ENCODE measurements at regions not wholly inside any gene's neighbourhood (a gene's known extent, or its start where the extent isn't known, plus 50 kb on each side); places are given as distances from the start of the nearest gene placed in this dataset.

DNA sequence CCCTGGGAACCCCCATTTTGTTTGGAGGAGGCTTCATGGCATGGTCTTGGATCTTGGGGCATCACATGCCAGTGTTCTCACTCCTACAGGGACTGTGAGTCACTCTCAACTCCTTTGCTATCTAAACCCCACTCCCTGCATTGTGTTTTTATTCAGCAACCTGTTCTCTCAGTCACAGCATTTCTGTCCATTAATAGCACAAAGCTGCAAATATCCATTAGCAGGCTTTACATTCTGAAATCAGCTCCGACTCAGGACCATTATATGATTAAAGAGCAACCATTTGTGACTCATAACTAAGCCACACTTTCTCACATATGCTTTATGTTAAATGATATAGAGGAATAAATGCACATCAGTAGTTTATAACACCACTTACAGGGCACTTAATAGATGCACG is 462.1 kb upstream of the BRINP1 start:
- no peak for DNase-seq (ENCODE audit: low read depth in 2 of 2)

DNA sequence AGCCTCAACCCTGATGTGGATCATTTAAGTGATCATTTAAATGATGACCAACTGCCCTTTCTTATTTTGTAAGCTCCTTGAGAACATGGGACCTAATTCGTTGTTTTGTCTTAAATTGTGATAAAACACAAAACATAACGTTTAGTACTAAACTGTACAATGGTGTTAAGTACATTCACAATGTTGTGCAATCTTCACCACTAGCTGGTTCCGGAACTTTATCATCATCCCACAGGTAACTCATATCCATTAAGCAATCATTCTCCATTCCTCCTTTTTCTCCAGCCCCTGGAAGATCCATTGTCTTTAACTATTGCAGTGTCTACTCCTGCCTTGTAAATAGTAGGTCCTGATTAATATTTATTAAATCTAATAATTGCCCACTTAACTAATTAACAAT is 460.5 kb upstream of the BRINP1 start:
- no peak for DNase-seq (ENCODE audit: low read depth in 2 of 2)

DNA sequence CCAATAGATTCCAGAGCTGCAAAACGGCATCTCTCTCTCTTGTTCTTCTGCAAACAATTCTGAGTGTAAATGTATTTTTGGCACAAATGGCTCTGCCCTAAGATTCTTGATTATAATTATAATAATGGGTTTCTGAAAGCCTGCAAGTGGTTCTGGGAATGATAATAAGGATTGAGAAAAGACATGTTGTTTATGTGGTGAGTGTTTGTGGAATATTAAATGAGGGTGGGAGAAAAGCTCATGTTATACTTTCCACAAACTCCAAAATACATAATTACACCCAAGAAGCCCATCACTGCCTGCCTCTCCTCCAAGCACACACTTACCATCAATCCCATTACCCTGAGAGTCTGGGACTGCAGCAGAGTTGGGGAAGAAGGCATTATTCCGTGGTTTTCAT is 460.0 kb upstream of the BRINP1 start:
- DNase-seq (ENCODE audit: low read depth in 2 of 2): no peak

DNA sequence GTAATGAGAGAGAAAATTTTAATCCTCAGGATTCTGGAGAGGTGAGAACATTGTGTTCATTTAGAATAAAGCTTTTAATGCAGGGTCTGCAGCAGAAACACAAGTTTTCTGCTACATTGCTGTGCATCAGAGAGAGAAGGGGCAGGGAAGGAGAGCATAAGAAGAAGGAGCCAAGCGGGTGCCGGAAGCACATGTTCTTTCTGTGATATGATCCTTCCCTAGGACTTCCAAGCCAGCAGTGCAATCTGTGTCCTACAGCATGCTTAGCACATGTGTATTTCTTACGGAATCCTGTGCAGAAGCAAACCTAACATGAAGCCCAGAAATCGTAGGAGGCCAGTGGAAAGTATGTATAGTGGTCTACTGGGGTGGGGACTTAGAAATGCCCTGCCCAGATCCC is 458.3 kb upstream of the BRINP1 start:
- no peak for DNase-seq (ENCODE audit: low read depth in 2 of 2)

DNA sequence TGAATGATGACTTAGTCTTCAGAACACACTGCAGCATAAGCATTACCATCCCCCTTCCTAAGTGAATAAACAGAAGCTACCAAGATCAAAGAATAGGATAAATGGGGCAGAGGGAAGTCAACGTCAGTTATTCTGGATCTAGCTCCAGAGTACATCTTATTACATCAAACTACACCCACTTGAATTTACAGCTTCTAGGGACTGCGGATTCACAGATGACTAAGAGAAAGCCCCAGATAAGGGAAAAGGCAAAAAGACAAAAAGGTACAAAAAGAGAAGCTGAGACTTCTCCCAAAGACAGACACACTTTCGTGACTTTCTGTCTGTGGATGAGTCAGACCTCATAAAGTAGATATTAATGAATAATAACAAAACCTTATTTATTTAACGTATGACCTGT is 457.9 kb upstream of the BRINP1 start:
- DNase-seq (ENCODE audit: low read depth in 2 of 2): no peak

DNA sequence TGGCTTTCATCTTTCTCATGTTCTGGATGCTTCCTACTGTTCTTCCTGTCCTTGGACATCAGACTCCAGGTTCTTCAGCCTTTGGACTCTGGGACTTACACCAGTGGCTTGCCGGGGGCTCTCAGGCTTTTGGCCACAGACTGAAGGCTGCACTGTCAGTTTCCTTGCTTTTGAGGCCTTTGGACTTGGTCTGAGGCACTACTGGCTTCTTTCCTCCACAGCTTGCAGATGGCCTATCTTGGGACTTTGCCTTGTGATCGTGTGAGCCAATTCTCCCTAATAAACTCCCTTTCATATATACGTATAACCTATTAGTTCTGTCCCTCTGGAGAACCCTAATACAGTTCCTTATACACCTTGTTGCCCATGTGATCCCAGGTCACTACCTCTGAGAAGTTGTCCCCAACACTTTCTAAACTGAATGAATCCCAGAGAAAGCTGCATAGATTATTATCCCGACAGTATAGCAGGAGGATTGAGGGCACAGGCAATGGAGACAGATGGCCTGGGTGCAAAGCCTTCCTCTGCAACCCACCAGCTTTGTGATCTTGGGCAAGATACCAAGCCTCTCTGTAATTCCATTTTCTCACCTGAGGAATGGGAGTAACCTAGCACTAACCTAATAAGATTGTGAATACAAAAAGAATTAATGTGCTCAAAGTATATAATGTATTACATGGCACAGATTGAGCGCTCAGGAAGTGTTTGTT is 449.6 kb upstream of the BRINP1 start:
- no peak for DNase-seq (ENCODE audit: low read depth in 2 of 2)

DNA sequence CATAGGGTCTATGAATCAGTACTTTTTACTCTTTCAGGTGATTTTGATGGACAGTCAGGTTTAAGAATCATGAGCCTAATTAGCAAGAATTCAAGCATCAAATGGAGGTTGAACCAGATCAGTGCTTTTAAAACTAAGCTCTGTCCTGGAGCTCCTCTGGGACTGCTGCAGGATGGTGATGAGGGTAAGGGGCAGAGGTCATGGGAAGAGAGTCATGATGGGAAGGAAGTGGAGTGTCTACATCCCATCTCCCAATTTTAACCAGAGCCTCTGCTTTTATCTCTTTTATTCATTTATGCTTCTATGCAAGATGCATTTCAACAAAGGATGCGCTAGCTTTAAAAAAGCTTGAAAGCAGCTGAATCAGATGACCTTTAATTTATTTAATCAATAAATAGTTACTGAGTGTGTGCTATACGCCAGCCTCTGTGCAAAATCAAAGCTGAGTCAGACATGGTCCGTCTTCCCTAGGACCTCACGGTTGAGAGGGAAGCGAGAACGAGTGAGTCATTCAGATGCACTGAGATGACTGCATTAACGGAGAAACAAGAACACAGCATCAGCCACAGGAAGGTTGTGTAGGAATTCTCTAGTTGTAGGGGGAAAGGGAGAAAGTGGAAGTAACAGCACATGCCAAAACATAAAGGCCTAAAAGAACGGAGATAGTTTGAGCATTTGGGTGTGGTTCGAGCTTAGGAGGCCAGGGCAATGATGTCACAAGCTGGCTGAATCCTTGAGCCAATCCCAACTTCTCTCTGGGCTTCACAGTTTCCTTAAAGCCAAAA is 441.6 kb upstream of the BRINP1 start:
- no peak for DNase-seq (ENCODE audit: low read depth in 2 of 2)

DNA sequence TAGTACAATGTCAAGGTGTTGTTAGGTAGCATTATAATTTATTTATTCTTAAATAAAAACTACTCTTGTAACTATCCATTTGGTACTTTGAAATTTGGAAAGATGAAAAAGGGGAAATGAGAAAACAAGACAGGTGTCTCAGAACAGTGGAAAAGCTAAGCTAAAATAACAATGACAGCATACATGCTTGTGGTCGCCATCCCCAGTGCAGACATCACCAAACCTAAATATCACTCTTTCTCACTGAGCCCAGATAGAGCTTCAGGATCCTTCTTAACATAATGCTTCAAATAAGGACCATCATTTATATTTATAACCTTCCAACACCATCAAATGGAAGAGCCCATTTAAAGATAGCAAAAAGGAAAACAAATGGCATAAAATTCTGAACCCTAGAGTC is 434.4 kb upstream of the BRINP1 start:
- DNase-seq (ENCODE audit: low read depth in 2 of 2): no peak

DNA sequence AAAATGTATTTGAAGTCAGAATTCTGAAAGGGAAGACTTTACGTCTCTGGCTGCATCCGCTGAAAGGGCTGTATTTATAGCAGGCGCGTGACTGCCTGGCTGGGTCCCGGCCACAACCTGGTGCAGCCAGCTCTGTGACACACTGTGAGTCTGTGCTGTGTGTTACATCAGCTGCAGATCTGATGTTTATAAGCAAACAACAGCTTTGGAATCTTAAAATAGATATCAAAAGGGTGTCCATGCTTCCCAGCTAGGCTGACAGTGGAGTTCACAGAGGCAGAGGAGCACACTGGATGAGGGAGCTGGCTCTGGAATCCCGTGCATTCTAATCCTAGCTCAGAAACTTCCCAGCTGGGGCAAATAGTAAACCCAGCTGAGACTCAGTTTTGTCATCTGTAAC is 433.4 kb upstream of the BRINP1 start:
- no peak for DNase-seq (ENCODE audit: low read depth in 2 of 2)

DNA sequence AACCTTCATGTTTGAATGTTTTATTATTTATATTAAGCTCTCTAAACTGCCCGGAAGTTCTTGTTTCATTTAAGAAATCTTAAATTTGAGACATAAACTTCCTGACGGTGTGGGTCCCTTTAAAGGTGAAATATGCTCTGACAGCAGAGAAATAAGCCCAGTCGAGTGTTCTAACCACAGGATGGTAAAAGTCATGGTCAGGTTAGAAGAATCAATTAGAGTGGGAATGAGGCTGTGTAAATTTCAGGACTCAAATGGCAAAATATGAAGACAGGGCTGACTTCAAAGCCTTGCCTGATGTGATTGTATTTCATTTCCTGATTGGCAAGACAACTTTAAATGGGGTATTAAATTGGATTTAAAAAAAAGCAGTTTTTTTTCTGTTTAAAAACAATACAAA is 432.9 kb upstream of the BRINP1 start:
- no peak for DNase-seq (ENCODE audit: low read depth in 2 of 2)

DNA sequence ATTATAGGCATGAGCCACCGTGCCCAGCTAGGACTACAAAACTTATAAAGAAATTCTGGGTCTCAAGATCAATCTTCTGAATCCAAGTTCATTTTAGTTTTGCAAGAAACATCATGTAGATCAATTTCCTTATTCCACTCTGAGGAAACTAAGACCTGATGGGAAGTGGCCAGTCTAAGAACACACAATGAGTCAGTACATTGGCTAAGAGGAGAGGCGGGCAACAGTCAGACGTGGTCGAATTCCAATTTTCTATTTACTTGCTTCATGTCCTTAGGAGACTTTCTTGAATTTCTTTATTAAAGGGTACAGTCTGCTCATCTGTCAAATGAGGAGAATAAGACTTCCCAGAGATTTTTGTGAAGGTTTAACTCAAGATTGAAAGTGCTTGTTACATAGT is 432.1 kb upstream of the BRINP1 start:
- DNase-seq (ENCODE audit: low read depth in 2 of 2): no peak

DNA sequence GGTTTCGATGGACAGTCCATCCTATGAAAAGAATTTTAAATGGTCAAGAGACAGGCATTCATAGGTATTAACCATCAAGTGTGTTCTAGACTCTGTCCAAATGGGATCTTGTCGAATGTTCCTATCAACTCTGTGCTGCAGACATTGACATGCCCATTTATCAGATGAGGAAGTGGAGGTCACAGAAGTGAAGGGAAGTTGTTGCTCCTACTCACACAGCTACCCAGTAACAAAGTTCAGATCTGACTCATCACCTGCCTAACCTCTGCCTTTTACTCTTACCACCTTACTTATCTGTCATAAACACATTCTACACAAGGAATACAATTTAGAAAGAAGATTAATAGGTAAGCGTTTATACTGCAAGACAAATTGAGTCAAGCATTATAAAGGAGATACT is 426.2 kb upstream of the BRINP1 start:
- no peak for DNase-seq (ENCODE audit: low read depth in 2 of 2)

DNA sequence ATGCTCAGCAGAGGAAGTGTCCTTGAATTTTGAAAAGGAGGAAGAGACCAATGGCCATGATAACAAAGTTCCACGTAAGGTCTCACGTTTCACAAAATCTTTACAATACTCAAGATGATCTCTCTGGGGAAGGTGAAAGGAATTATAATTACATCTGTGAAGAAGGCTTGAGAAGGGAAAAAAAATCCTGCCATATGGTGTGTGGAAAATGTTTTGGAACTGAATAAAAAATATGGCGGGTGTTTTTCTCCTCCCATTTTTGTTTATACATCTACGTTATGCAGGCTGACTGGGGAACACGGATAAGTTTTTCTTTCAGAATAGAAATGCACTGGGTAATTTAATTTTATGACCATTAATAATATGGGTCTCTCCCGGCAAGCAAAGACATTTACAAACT is 425.6 kb upstream of the BRINP1 start:
- DNase-seq (ENCODE audit: low read depth in 2 of 2): no peak

DNA sequence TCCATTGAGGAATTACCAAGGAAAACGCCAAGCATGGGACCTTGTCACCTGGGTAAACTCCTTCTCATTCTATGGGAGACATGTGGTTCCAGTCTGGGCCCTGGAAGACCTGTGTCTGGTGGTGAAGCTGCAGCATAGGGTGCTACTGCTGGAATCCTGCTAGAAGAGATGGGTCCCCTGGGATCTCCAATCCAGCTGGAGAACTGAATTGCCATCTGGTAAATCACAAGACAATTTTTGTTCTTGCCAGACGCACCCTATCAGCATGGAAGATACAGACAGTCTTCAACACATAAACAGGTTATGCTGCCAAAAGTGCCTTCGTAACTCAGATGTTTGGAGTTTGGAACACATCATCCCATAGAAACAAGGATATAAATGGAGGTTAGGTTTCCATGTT is 424.0 kb upstream of the BRINP1 start:
- no peak for DNase-seq (ENCODE audit: low read depth in 2 of 2)

DNA sequence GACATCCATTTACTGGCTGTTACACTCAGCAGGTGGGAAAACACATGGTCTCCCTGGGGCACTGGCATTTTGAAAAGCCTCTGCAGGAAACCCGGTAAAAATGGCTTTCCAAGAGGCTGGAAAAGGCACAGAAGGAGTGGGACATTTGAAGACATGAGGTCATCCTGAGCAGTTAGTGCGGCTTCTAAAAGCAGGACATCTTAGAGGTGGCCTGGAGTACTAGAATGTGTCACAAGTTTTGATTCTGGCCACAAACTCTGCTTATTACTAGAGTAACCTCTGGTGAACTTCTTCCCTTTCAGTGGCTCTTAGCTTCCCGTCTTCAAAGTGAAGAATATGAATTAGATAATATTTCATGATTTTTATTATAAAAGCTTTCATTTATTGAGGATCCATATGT is 423.0 kb upstream of the BRINP1 start:
- no peak for DNase-seq (ENCODE audit: low read depth in 2 of 2)

DNA sequence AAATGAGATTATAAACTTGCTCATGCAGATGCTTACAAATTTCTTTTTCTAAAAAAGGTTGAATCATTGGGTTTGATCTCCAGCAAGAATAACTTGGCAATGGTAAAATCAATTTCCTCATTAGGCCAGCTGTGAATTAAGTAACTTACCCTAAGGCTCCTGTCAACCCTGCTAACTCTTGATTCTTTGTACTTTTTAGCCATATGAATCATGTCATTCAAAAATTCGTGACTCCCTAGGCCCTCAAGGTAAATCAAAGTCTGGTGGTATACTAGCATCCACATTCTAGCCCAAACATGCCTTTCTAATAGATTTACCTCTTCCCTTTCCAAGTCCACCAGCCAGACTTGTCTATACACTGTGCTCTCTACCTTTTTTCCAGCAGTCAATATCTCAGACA is 420.8 kb upstream of the BRINP1 start:
- no peak for DNase-seq (ENCODE audit: low read depth in 2 of 2)

DNA sequence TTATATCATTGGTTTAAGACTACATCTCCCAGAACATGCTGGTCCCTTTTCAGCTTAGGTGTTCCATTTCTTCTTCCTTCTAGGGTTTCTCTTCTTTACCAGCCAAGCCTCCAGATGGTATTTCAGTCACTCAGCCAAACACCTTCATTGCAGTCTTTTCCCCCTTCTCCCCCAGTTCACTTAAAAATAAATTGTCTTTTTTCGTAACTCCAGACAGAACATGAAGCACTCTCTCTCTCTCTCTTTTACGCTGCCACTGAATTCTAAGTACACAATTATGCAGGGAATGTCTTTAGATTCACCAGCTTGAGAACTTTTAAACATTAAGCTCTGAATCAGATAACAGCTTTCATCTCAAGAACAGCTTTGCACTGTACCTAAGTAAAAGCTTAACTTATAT is 419.7 kb upstream of the BRINP1 start:
- no peak for DNase-seq (ENCODE audit: low read depth in 2 of 2)

DNA sequence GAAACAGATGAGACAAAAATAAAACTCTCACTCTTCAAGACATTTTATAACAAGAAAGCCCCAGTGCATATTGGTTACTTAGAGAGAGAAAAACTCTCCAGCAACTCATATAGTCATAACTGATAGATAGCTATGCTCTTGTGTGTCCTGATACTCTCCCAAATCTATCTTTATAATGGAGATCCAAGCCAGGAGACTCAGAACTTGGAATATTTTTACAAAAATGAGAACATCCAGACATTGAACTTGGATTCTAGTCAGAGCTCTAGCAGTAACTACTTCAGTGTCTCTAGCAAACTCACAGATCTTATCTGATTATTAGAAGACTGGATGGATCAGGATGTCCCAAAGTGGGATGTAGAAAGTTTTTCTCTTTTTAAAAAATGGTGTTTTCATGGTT is 412.7 kb upstream of the BRINP1 start:
- no peak for DNase-seq (ENCODE audit: low read depth in 2 of 2)

DNA sequence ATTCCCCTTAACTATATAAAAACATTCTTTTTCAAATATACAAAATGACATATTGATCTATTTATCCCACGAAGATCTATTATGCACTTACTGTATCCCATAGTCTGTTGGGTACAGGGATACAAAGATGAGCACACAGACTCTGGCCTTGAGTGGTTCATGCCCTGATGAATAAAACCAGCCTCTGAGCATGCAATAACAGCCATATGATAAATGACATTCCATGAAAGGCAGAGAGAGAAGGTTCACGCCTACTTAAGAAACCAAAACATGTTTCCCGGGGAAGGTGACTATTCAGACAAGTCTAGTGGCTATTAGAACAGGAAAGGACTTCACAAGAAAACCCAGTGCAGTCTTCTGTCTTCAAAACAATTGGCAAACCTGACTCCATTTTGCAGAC is 406.2 kb upstream of the BRINP1 start:
- DNase-seq (ENCODE audit: low read depth in 2 of 2): no peak

DNA sequence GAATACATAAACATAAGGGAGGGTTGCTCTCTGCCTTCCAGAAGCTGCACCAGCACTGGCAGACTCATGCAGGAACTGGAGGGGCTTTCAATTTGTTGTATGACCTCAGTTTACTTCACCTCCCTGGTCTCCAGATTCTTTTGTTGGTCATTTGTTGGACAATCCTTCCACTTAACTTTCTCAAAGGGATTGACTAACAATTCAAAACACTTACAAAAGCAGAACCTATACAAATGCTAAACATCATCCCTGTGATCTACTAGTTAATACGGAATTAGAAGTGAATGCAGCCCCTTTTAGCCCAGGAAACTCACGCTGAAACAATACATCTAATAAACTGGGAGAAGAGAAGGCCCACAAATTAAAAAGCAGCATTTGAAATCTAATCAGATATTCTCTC is 404.6 kb upstream of the BRINP1 start:
- DNase-seq (ENCODE audit: low read depth in 2 of 2): no peak

DNA sequence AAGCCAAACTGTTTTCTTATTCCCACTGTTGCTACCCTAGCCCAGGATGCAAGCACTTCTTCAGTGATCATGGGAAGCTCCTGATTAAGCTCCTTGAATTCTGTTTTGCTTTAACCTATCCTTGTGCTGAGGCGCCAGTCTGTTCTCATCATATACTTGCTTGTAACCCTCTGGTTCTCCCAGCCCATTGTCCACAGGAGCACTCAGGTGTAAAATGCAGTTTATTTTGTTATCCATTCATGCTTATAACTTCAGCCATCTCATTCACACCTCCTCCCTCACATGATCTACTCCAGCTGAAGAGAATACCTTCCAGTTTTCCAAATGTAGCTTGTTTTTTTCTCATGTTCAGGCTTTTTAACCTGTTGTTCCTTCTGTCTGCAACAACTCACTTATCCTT is 402.1 kb upstream of the BRINP1 start:
- no peak for DNase-seq (ENCODE audit: low read depth in 2 of 2)

DNA sequence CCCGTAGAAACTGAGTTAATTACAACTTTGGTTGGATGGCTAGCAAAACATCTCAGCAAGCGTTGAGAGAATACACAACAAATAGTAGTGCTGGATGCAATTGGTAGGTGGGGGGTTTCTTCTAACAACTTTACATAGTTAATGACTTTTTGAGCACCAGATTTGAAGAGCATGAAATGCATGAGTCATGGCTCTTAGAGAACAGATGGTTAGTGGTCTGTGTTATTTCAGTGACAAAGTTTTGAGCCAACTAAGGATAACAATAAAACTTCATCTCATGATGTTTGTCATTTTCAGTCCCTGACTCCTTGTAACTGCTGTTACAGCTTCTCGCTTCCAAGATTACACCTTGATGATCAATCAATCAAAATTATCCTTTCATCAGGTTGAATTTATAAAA is 399.0 kb upstream of the BRINP1 start:
- DNase-seq (ENCODE audit: low read depth in 2 of 2): no peak

DNA sequence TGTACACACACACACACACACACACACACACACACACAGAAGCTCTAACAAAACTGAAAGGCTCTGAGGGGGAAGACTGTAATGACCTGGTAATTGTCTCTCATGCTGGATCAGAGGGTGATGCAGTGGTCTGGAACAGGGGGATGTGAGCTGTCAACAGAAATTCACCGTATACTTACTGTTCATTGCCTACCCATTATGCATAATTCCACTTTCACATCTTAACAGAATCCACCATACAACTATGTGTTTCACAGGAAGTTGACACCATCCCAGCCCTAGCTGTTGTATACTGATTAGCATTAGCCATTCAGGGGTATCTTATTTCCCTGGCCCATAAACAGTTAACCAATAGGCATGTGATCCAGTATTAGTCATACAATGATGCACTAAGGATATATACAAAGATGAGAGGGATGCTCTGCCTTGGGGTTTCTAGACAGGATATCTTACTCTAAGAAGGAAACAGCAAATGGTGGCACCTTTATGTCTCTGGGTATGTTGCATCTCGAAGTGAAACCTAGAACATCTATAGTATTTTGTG is 396.5 kb upstream of the BRINP1 start:
- DNase-seq (ENCODE audit: low read depth in 2 of 2): no peak

All from stimulated activated CD4-positive, alpha-beta T cell treated with anti-CD3 and anti-CD28 coated beads, Interleukin-1b, Interleukin-23, amount 100 ng/mL, for 4 hours (primary cell).